Caco-2 (cell line): ENCODE measurements at regions not wholly inside any gene's neighbourhood (a gene's known extent, or its start where the extent isn't known, plus 50 kb on each side); places are given as distances from the start of the nearest gene placed in this dataset.
"Not testable (repeated sequence)": the region's sequence is repeated elsewhere in the genome, so short reads cannot be mapped to it uniquely, and the experiment has no call there.

Experiments
- BruUV-seq: library from RNA; stranded (reverse); fragments of 400-500 nt; replicated peaks from 2 replicates; lab custom pipeline; 2021; lab: Mats Ljungman, UMichigan
- CTCF ChIA-PET: fragments of 300-600 bp; sonication (Branson Sonifier 250); formaldehyde crosslinking; loops from one replicate; lab custom pipeline; 2022; ENCODE audit warnings: antibody characterized with exemption; lab: Charles Lee
- POLR2A ChIA-PET: fragments of 300-600 bp; sonication (Branson Sonifier 250); formaldehyde crosslinking; loops from one replicate; lab custom pipeline; 2022; ENCODE audit warnings: antibody characterized with exemption; lab: Charles Lee
- DNase-seq, 2 experiments: peaks; one replicate each; pipeline versions ENCODE4 v3.0.0 to v3.0.0-alpha.2; 2020 to 2022
- H3K27me3 ChIP-seq: replicated peaks from 2 replicates; pipeline ENCODE4 v1.6.0; 2011; ENCODE audit warnings: low read length; ENCODE audit not compliant: control insufficient read depth, insufficient read depth
- H3K36me3 ChIP-seq: 2 replicates; pipeline ENCODE4 v1.5.1; 2011; ENCODE audit warnings: low read length; ENCODE audit not compliant: control insufficient read depth, insufficient read depth
- H3K4me1 ChIP-seq: fragments of 250-450 bp; sonication (Bioruptor Pico); 2 replicates; pipeline ENCODE4 v1.5.1; 2020; ENCODE audit warnings: mild to moderate bottlenecking
- H3K4me3 ChIP-seq: 2 replicates; pipeline ENCODE4 v1.5.1; 2011; ENCODE audit warnings: low read depth, mild to moderate bottlenecking, control low read depth, low read length
- H3K9me3 ChIP-seq: fragments of 250-450 bp; sonication (Bioruptor Pico); 2 replicates; pipeline ENCODE4 v1.5.1; 2020; ENCODE audit warnings: mild to moderate bottlenecking, moderate library complexity
- H3K27ac Mint-ChIP-seq: one replicate; pipeline ENCODE4 v1.8.0; 2022; ENCODE audit warnings: mixed read lengths; ENCODE audit not compliant: unreplicated experiment
- H3K27me3 Mint-ChIP-seq: one replicate; pipeline ENCODE4 v1.8.0; 2022; ENCODE audit warnings: mixed read lengths; ENCODE audit not compliant: insufficient read depth, unreplicated experiment
- H3K36me3 Mint-ChIP-seq: one replicate; pipeline ENCODE4 v1.8.0; 2022; ENCODE audit warnings: mild to moderate bottlenecking, mixed read lengths; ENCODE audit not compliant: insufficient read depth, unreplicated experiment
- H3K4me1 Mint-ChIP-seq: one replicate; pipeline ENCODE4 v1.8.0; 2022; ENCODE audit warnings: low read depth, mixed read lengths; ENCODE audit not compliant: unreplicated experiment
- H3K4me3 Mint-ChIP-seq: one replicate; pipeline ENCODE4 v1.8.0; 2022; ENCODE audit warnings: mild to moderate bottlenecking, moderate library complexity, mixed read lengths; ENCODE audit not compliant: unreplicated experiment
- H3K9me3 Mint-ChIP-seq: one replicate; pipeline ENCODE4 v1.8.0; 2022; ENCODE audit warnings: mixed read lengths; ENCODE audit not compliant: unreplicated experiment
- CTCF ChIP-seq, 2 experiments: fragments of 200-600 bp in 1 of 2; IDR thresholded peaks; 1 replicate in 1 of 2; 2 replicates in 1 of 2; pipeline versions ENCODE4 v1.5.1 to v1.8.0; 2011 to 2022; ENCODE audit warnings: antibody characterized with exemption in 1 of 2, control low read depth in 1 of 2, inconsistent platforms in 1 of 2, low read depth in 1 of 2, low read length in 1 of 2, mild to moderate bottlenecking in 1 of 2, moderate library complexity in 1 of 2; ENCODE audit not compliant: insufficient read depth in 1 of 2, severe bottlenecking in 1 of 2, unreplicated experiment in 1 of 2
- intact Hi-C: fragments of 100-400 bp; cut with micrococcal nuclease; formaldehyde crosslinking; loops from one replicate; pipeline ENCODE4 v1.10.0; 2022; ENCODE audit not compliant: unreplicated experiment

GRCh38 chr7:131667699-131668098, 111.3 kb upstream of the PODXL start:
- ChIA-PET CTCF (no interaction called here), POLR2A (no interaction called here)
- DNase-seq, result no peak
- intact Hi-C loops, result no loop called here
- H3K4me3 ChIP-seq, result no peak overlapping the region
- H3K4me3 Mint-ChIP-seq, result no peak overlapping the region
- H3K27me3 Mint-ChIP-seq, result no peaks in the 10 kb centered on the region
- H3K9me3 ChIP-seq, result no peaks in the 10 kb centered on the region
- peaks cover 36% of the 10 kb centered on the region for H3K36me3 Mint-ChIP-seq
- TF ChIP-seq CTCF (IDR thresholded peaks at IDR 0.05; ENCODE audit: insufficient read depth in 1 of 2, low read depth in 1 of 2, low read length in 1 of 2, severe bottlenecking in 1 of 2, unreplicated experiment in 1 of 2), result no peak
- no peaks in the 10 kb centered on the region for H3K4me1 Mint-ChIP-seq
- H3K9me3 Mint-ChIP-seq, result no peaks in the 10 kb centered on the region
- no TSS peak for BruUV-seq
- no peaks in the 10 kb centered on the region for H3K27me3 ChIP-seq
- no peak overlapping the region for H3K27ac Mint-ChIP-seq
- no peaks in the 10 kb centered on the region for H3K4me1 ChIP-seq
- H3K36me3 ChIP-seq, result no peaks in the 10 kb centered on the region

- no peak for DNase-seq
- no TSS peak for BruUV-seq
- Histone ChIP-seq H3K36me3 (no peaks in the 10 kb centered on the region), H3K9me3 (no peaks in the 10 kb centered on the region), H3K4me1 (no peaks in the 10 kb centered on the region), H3K4me3 (no peak overlapping the region), H3K27me3 (no peaks in the 10 kb centered on the region)
- no peaks in the 10 kb centered on the region for H3K9me3 Mint-ChIP-seq
- ChIA-PET CTCF (no interaction called here), POLR2A (no interaction called here)
- no peaks in the 10 kb centered on the region for H3K4me1 Mint-ChIP-seq
- H3K27ac Mint-ChIP-seq, result no peak overlapping the region
- no peaks in the 10 kb centered on the region for H3K27me3 Mint-ChIP-seq
- H3K36me3 Mint-ChIP-seq, result peaks cover 34% of the 10 kb centered on the region
- H3K4me3 Mint-ChIP-seq, result no peak overlapping the region
- no peak for TF ChIP-seq CTCF (IDR thresholded peaks at IDR 0.05; ENCODE audit: insufficient read depth in 1 of 2, low read depth in 1 of 2, low read length in 1 of 2, severe bottlenecking in 1 of 2, unreplicated experiment in 1 of 2)
- intact Hi-C loops, result no loop called here
Measured at GRCh38 chr7:131665021-131665420, 108.6 kb upstream of the PODXL start.

- no peak overlapping the region for H3K27ac Mint-ChIP-seq
- Histone ChIP-seq H3K4me1 (no peaks in the 10 kb centered on the region), H3K9me3 (no peaks in the 10 kb centered on the region), H3K4me3 (no peak overlapping the region), H3K36me3 (no peaks in the 10 kb centered on the region), H3K27me3 (no peaks in the 10 kb centered on the region)
- no peak overlapping the region for H3K4me3 Mint-ChIP-seq
- BruUV-seq, result no TSS peak
- H3K27me3 Mint-ChIP-seq, result no peaks in the 10 kb centered on the region
- no peaks in the 10 kb centered on the region for H3K4me1 Mint-ChIP-seq
- ChIA-PET CTCF (no interaction called here), POLR2A (no interaction called here)
- intact Hi-C loops, result no loop called here
- no peaks in the 10 kb centered on the region for H3K9me3 Mint-ChIP-seq
- peaks cover 32% of the 10 kb centered on the region for H3K36me3 Mint-ChIP-seq
- no peak for TF ChIP-seq CTCF (IDR thresholded peaks at IDR 0.05; ENCODE audit: insufficient read depth in 1 of 2, low read depth in 1 of 2, low read length in 1 of 2, severe bottlenecking in 1 of 2, unreplicated experiment in 1 of 2)
- no peak for DNase-seq
Measured at GRCh38 chr7:131664570-131664969, 108.1 kb upstream of the PODXL start.

GRCh38 chr7:131662301-131662873, 106.0 kb upstream of the PODXL start:
- H3K9me3 Mint-ChIP-seq, H3K4me1 Mint-ChIP-seq, POLR2A ChIA-PET, BruUV-seq, H3K4me1 ChIP-seq, H3K27me3 ChIP-seq, DNase-seq, H3K36me3 ChIP-seq, intact Hi-C loops, H3K9me3 ChIP-seq, H3K27ac Mint-ChIP-seq, CTCF ChIA-PET, H3K4me3 ChIP-seq, H3K27me3 Mint-ChIP-seq, H3K4me3 Mint-ChIP-seq: not testable (repeated sequence)
- H3K36me3 Mint-ChIP-seq, result peaks cover 25% of the 10 kb centered on the region
